SW480 (cell line): ENCODE measurements at regions not wholly inside any gene's neighbourhood (a gene's known extent, or its start where the extent isn't known, plus 50 kb on each side); places are given as distances from the start of the nearest gene placed in this dataset.
"Not testable (repeated sequence)": the region's sequence is repeated elsewhere in the genome, so short reads cannot be mapped to it uniquely, and the experiment has no call there.

Source experiments
- DNase-seq: peaks from one replicate; pipeline ENCODE4 v3.0.0-alpha.2; 2016; ENCODE audit warnings: low spot score

- DNase-seq, result no peak
These were observed 572.9 kb upstream of the SOX9 start for GRCh38 chr17:71547904-71548303.

DNA sequence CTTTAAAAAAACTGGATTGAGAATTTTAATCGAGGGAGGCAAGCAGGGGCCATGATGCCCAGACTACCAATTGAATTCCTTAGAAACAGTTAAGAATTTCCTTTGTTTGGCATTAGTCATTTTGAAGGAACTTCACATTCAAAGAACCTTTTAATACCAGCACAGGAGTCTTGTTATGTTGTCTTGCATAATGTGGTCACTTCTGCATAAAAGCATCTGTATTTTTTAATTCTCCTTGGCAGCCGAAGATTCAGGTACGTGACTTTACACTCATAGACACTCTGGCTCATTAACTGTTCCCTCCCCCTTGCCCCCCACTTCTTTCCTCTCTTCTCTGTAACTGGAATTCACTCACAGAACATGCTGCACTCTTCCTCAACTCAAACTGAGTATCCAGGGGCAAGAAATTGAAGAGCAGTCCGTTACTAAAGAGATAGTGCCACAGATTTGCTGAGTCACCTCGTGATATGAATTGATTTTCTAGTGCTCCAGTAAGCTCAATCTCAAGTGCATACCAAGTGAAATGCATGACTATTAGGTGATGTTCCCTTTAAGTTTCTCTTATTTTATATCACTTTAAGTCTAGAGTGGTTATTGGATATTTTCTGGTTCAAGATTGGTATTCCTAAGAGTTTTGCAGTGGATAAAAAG is 572.2 kb upstream of the SOX9 start:
- DNase-seq, result no peak

GRCh38 chr17:71550675-71551074 is 570.1 kb upstream of the SOX9 start:
- no peak for DNase-seq

GRCh38 chr17:71553381-71553780 is 567.4 kb upstream of the SOX9 start:
- no peak for DNase-seq

- DNase-seq, result no peak
These were observed 561.9 kb upstream of the SOX9 start for GRCh38 chr17:71558901-71559300.

- no peak for DNase-seq
These were observed 548.5 kb upstream of the SOX9 start for GRCh38 chr17:71572343-71572742.

DNA sequence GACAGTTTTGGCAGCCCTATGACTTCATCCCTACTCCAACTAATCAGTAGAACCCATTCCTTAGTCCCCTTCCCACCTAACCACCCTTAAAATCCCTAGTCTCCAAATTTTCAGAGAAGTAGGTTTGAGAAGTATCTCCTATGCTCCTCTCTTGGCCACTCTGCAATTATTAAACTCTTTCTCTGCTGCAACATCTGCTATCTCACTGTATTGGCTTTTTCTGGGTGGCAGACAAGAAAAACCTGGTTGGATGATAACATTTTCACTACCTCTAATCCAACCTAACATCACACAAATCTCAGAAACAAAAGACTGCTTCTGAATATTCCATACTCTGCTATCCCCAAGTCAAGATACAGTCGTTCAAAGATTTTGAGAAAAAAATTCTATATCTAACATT is 542.4 kb upstream of the SOX9 start:
- no peak for DNase-seq

GRCh38 chr17:71580220-71580619 is 540.6 kb upstream of the SOX9 start:
- no peak for DNase-seq

GRCh38 chr17:71585540-71585939 is 535.3 kb upstream of the SOX9 start:
- DNase-seq, result no peak

DNA sequence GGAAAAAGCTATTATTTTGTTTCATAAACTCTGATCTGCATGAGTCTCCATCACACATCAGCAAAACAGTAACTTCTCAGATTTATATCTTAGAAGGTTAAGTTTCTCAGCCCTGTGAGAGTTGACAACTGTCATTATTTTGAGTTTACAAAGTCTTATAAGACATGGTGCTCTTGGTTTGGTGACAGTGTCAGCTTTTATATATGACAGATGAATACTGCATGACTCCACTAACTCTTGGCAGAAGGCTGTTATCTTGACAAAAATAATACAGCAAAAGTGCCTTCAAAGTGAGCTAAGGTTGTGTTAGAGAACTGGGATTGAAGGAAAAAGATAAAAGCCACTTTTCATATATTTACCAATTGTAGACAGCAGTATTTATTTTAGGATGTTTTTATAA is 528.4 kb upstream of the SOX9 start:
- DNase-seq, result no peak

- DNase-seq, result no peak
These were observed 527.7 kb upstream of the SOX9 start for GRCh38 chr17:71593078-71593477.

DNA sequence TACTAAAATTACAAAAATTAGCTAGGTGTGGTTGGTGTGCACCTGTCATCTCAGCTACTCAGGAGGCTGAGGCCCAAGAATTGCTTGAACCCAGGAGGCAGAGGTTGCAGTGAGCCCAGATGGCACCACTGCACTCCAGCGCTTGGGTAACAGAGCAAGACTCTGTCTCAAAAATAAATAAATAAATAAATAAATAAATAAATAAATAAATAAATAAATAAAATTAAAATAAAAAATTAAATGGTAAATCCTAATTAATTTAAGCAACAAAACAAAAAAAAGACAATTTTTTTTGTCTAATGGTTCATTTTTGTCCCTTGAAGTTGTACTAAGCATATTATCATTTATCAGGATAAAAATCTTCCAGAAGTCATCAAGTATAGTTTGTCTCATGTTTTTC is 521.2 kb upstream of the SOX9 start:
- not testable (repeated sequence) for DNase-seq

GRCh38 chr17:71600137-71600789 is 520.6 kb upstream of the SOX9 start:
- DNase-seq, result no peak

- DNase-seq, result no peak
These were observed 518.8 kb upstream of the SOX9 start for GRCh38 chr17:71601894-71602504.

DNA sequence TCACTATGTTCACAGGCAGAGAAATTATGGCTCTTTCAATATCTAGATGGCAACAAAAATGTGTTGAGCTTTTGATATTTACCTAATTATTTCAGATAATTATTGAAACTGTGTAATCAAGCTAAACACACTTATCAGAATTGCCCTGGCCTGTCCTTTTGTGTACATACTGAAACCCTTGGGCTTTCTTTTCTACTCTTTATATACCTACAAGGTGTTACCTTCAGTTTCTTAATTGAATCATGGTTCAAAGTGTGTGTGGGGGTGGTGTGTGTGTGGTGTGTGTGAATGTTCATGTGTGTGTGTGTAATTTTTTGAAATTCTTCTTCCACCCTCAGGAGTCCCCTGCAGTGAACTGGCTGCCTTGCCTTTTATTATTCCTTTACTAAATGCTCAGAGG is 506.8 kb upstream of the SOX9 start:
- no peak for DNase-seq

DNA sequence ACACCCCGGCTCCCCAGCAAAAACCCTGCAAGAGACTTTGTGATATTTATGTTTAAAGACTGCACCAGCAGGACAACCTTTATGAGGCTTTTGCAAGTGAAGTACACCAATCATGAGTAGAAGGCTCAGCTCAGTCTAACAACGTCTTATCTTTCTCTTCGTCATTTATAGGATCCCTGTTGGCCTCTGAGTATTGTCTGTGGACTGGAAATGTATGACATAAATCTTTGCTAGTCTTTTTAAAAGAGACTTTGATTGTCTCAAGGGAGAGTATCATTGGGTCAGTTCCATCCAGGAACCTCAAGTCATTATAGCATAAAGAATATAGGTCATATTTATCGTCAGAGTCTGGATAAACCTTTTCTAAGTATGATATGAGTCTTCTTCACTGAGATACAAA is 505.0 kb upstream of the SOX9 start:
- no peak for DNase-seq

- DNase-seq, result not testable (repeated sequence)
These were observed 503.1 kb upstream of the SOX9 start for GRCh38 chr17:71617767-71618166.

DNA sequence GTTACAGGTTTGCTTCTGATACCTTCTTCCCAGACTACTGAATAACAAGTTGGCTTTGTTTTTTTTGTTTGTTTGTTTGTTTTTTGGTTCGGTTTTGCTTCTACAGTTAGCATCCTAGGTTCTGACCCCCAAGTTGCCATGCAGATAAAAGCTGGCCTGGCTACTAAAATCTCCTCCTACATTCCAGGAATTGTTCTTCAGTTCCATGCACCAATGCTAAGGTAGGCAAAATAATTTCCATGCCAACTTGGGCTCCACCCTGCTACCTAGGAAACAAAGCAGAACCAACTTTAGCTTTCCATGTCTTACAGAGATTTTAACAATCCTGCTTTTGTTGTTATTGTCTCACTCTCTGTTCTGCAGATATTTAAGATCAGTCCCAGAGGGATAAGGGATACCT is 495.5 kb upstream of the SOX9 start:
- no peak for DNase-seq

GRCh38 chr17:71628306-71628705 is 492.5 kb upstream of the SOX9 start:
- DNase-seq, result no peak

- DNase-seq, result peak; percentile 26
These were observed 489.3 kb upstream of the SOX9 start for GRCh38 chr17:71631483-71631882.

DNA sequence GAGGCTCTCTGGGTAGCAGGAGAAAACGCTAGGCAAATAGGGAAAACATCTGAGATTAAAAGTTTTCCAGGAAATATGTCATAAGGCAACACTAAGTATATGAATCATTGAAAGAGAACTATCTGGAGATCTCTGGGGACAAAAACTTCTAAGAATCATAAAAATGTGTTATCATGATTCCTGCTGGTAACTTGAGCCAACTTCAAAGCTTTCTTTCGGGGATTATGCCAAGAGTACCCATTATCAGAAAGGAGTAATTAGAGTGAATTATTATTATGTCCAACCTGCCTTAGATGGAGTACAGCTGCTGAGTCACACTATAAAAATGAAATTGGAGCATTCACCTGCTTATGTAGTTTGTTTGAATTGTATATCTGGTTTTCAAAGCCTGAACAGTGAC is 488.5 kb upstream of the SOX9 start:
- DNase-seq, result peak; percentile 75

DNA sequence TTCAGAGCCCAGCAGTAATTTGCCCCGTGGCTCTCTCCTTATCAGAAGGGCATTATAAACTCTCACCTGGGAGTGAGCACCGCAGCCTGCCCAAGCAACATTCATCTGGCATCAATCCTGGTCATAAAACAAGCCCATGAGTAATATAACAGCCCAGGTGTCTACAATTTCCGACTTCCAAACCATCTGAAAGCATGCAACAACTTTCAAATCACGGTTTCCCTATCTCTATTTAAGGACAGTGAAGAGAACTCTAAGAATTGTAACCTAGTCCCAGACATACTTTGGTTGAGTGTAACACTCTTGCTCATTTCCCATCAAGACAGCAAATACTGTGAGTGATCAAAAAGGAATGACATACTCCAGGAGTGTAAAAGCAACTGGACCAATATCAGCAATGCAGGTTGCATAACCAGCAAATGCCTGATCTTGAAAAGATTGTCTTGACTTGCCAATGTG is 487.4 kb upstream of the SOX9 start:
- peak; percentile 21 for DNase-seq

DNA sequence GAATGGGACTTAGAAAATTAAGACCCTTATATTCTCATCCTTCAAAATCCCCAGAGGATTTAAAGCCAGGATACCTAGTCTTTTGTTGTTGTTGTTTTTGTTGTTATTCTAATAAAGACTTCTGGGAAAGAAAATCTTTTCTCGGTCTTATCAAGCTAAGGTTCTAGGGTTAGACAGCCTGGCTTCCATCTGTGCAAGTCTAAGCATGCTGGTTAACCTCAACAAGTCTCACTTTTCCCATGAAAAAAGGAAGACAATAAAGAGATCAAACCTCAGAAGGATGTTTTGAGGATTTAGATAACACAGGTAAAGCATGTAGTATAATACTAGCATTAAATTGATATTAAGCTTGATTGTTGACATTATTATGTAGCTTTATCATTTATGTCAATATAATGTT is 486.4 kb upstream of the SOX9 start:
- no peak for DNase-seq

- DNase-seq, result no peak
These were observed 485.6 kb upstream of the SOX9 start for GRCh38 chr17:71635187-71635586.
